H9 (cell line): ENCODE measurements at regions not wholly inside any gene's neighbourhood (a gene's known extent, or its start where the extent isn't known, plus 50 kb on each side); places are given as distances from the start of the nearest gene placed in this dataset.

ENCODE experiments used
- DNase-seq: peaks from one replicate; pipeline ENCODE4 v3.0.0-alpha.2; 2017
- H2AFZ ChIP-seq: one replicate; pipeline ENCODE4 v1.6.1; 2013; ENCODE audit warnings: mild to moderate bottlenecking, low read length, control low read depth, moderate library complexity
- H2AK5ac ChIP-seq: 2 replicates; pipeline ENCODE4 v1.6.1; 2013; ENCODE audit warnings: low read length, control low read depth, mixed read lengths; ENCODE audit not compliant: insufficient read length
- H2BK120ac ChIP-seq: one replicate; pipeline ENCODE4 v1.6.1; 2013; ENCODE audit warnings: low read depth, mild to moderate bottlenecking, low read length, control low read depth, inconsistent platforms; ENCODE audit not compliant: poor library complexity, severe bottlenecking
- H2BK12ac ChIP-seq: 2 replicates; pipeline ENCODE4 v1.6.1; 2013; ENCODE audit warnings: low read length, control low read depth, mixed read lengths, low read depth; ENCODE audit not compliant: insufficient read length
- H2BK15ac ChIP-seq: 2 replicates; pipeline ENCODE4 v1.6.1; 2013; ENCODE audit warnings: low read depth, low read length, control low read depth
- H2BK20ac ChIP-seq: one replicate; pipeline ENCODE4 v1.6.1; 2013; ENCODE audit warnings: low read depth, mild to moderate bottlenecking, low read length, control low read depth, inconsistent platforms; ENCODE audit not compliant: poor library complexity, severe bottlenecking
- H2BK5ac ChIP-seq: 2 replicates; pipeline ENCODE4 v1.6.1; 2013; ENCODE audit warnings: low read length, control low read depth, mixed read lengths; ENCODE audit not compliant: insufficient read length
- H3K14ac ChIP-seq: 2 replicates; pipeline ENCODE4 v1.6.1; 2013; ENCODE audit warnings: low read length, control low read depth; ENCODE audit not compliant: insufficient read depth
- H3K18ac ChIP-seq: 2 replicates; pipeline ENCODE4 v1.6.1; 2013; ENCODE audit warnings: low read depth, mild to moderate bottlenecking, mixed read lengths, low read length, control low read depth; ENCODE audit not compliant: insufficient read length
- H3K23ac ChIP-seq: 2 replicates; pipeline ENCODE4 v1.6.1; 2013; ENCODE audit warnings: low read length, control low read depth, mixed read lengths, low read depth; ENCODE audit not compliant: insufficient read length
- H3K23me2 ChIP-seq: 2 replicates; pipeline ENCODE4 v1.6.1; 2013; ENCODE audit warnings: low read depth, mild to moderate bottlenecking, mixed read lengths, low read length, control low read depth; ENCODE audit not compliant: insufficient read length, poor library complexity, severe bottlenecking
- H3K27ac ChIP-seq: 2 replicates; pipeline ENCODE4 v1.5.1; 2013; ENCODE audit warnings: low read length, control low read depth, mixed read lengths, low read depth; ENCODE audit not compliant: insufficient read length
- H3K27me3 ChIP-seq: 2 replicates; pipeline ENCODE4 v1.6.1; 2013; ENCODE audit warnings: low read length, control low read depth, inconsistent platforms; ENCODE audit not compliant: insufficient read depth
- H3K4ac ChIP-seq: 2 replicates; pipeline ENCODE4 v1.6.1; 2013; ENCODE audit warnings: low read depth, mild to moderate bottlenecking, control low read depth, inconsistent platforms, low read length, moderate library complexity
- H3K4me1 ChIP-seq: 2 replicates; pipeline ENCODE4 v1.6.1; 2013; ENCODE audit warnings: low read length, control low read depth, inconsistent platforms; ENCODE audit not compliant: insufficient read depth
- H3K4me2 ChIP-seq: 2 replicates; pipeline ENCODE4 v1.6.1; 2013; ENCODE audit warnings: low read length, control low read depth, mixed read lengths; ENCODE audit not compliant: insufficient read length, insufficient read depth
- H3K56ac ChIP-seq: 2 replicates; pipeline ENCODE4 v1.6.1; 2013; ENCODE audit warnings: low read depth, mild to moderate bottlenecking, mixed read lengths, low read length, control low read depth; ENCODE audit not compliant: insufficient read length
- H3K79me1 ChIP-seq: 2 replicates; pipeline ENCODE4 v1.6.1; 2013; ENCODE audit warnings: low read depth, mild to moderate bottlenecking, moderate library complexity, low read length, control low read depth, inconsistent platforms; ENCODE audit not compliant: insufficient read depth, poor library complexity, severe bottlenecking
- H3K79me2 ChIP-seq: 2 replicates; pipeline ENCODE4 v1.6.1; 2013; ENCODE audit warnings: low read length, control low read depth, inconsistent platforms; ENCODE audit not compliant: insufficient read depth
- H3K9ac ChIP-seq: 2 replicates; pipeline ENCODE4 v1.6.1; 2013; ENCODE audit warnings: low read length, control low read depth, mixed read lengths; ENCODE audit not compliant: insufficient read length; ENCODE audit errors: extremely low read depth
- H3K9me3 ChIP-seq: one replicate; pipeline ENCODE4 v1.6.1; 2013; ENCODE audit warnings: low read depth, low read length, inconsistent platforms; ENCODE audit not compliant: control insufficient read depth
- H3T11ph ChIP-seq: one replicate; pipeline ENCODE4 v1.6.1; 2013; ENCODE audit warnings: mild to moderate bottlenecking, low read length, control low read depth, inconsistent platforms
- H4K20me1 ChIP-seq: one replicate; pipeline ENCODE4 v1.6.1; 2013; ENCODE audit not compliant: control insufficient read depth, insufficient read length, insufficient read depth
- H4K5ac ChIP-seq: 2 replicates; pipeline ENCODE4 v1.6.1; 2013; ENCODE audit warnings: low read depth, mild to moderate bottlenecking, mixed read lengths, low read length, control low read depth; ENCODE audit not compliant: insufficient read length
- H4K8ac ChIP-seq: replicated peaks from 2 replicates; pipeline ENCODE4 v1.6.1; 2013; ENCODE audit warnings: low read length, control low read depth, mixed read lengths, low read depth; ENCODE audit not compliant: insufficient read length
- H4K91ac ChIP-seq: 2 replicates; pipeline ENCODE4 v1.6.1; 2013; ENCODE audit warnings: low read depth, mild to moderate bottlenecking, moderate library complexity, mixed read lengths, low read length, control low read depth; ENCODE audit not compliant: insufficient read length
- H3K27ac Mint-ChIP-seq, 3 experiments: 2 replicates in 2 of 3; 3 replicates in 1 of 3; pipeline ENCODE4 v1.8.0; 2020 to 2021; ENCODE audit warnings: mixed read lengths in 3 of 3, mild to moderate bottlenecking in 1 of 3, moderate library complexity in 1 of 3
- H3K27me3 Mint-ChIP-seq: 2 replicates; pipeline ENCODE4 v1.8.0; 2021; ENCODE audit warnings: low read depth, mild to moderate bottlenecking, moderate library complexity, mixed read lengths
- H3K36me3 Mint-ChIP-seq, 3 experiments: 2 replicates in 2 of 3; 3 replicates in 1 of 3; pipeline ENCODE4 v1.8.0; 2020 to 2021; ENCODE audit warnings: low read depth in 3 of 3, mixed read lengths in 3 of 3; ENCODE audit not compliant: insufficient read depth in 1 of 3
- H3K4me1 Mint-ChIP-seq, 2 experiments: 2 replicates each; pipeline ENCODE4 v1.8.0; 2020; ENCODE audit warnings: mixed read lengths in 2 of 2
- H3K4me3 Mint-ChIP-seq, 2 experiments: 2 replicates in 1 of 2; 3 replicates in 1 of 2; pipeline ENCODE4 v1.8.0; 2020 to 2021; ENCODE audit warnings: mild to moderate bottlenecking in 2 of 2, mixed read lengths in 2 of 2, moderate library complexity in 1 of 2
- H3K9me3 Mint-ChIP-seq, 2 experiments: 2 replicates in 1 of 2; 3 replicates in 1 of 2; pipeline ENCODE4 v1.8.0; 2020; ENCODE audit warnings: mild to moderate bottlenecking in 2 of 2, mixed read lengths in 2 of 2, moderate library complexity in 1 of 2
- CTCF ChIP-seq: fragments of 200-600 bp; sonication (generic); conservative IDR thresholded peaks from 3 replicates; pipeline ENCODE4 v1.8.0; 2021; ENCODE audit warnings: antibody characterized with exemption, mild to moderate bottlenecking
- WGBS: extraction: QIAGEN DNeasy Blood & Tissue Kit; methylation state at CpG from one replicate; pipeline ENCODE4 v1.1.7; 2013; ENCODE audit warnings: missing lambda C conversion rate, low lambda C conversion rate, mixed read lengths; ENCODE audit not compliant: insufficient read length; ENCODE audit errors: extremely low coverage; 5-methylcytosine and 5-hydroxymethylcytosine counted together

DNA sequence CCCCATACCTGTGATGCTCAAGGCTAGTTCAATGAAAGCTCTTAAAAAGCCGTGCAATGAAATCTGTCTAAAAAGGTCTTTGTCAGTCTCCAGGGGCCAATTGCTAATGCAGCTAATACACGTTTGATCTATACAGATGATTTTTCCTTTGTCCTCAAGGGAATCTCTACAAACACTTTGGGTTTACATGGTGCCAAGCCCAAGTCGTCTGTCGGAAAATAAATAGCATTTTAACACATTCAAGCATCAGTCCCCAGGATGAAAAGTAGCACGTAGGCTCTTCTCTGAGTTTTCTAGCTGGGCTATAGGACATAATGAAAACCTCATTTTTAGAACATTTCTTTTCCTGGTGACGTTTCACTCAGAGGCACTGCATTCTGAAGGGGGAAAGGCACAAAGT, 477.4 kb upstream of the WWC1 start:
- Histone ChIP-seq H3K56ac (no peak overlapping the region), H3K27me3 (no peaks in the 10 kb centered on the region), H2BK120ac (no peak overlapping the region), H3K4me2 (no peak overlapping the region), H4K8ac (no peak overlapping the region), H2AK5ac (no peak overlapping the region), H3K4ac (no peak overlapping the region), H4K91ac (no peak overlapping the region), H4K20me1 (no peaks in the 10 kb centered on the region), H3K79me2 (no peaks in the 10 kb centered on the region), H3K18ac (no peak overlapping the region), H3K23me2 (no peaks in the 10 kb centered on the region), H4K5ac (no peak overlapping the region), H2BK12ac (no peak overlapping the region), H2AFZ (no peak overlapping the region), H3K27ac (no peak overlapping the region), H3K9me3 (no peaks in the 10 kb centered on the region), H3K9ac (no peak overlapping the region), H3K14ac (no peak overlapping the region), H2BK20ac (no peak overlapping the region), H3K4me1 (0 out of 2 replicates have a peak, but pooled peaks cover 2% of the 10 kb centered on the region), H2BK5ac (no peak overlapping the region), H3K79me1 (no peaks in the 10 kb centered on the region), H3T11ph (no peak overlapping the region), H3K23ac (no peak overlapping the region), H2BK15ac (no peak overlapping the region)
- Mint-ChIP-seq H3K27me3 (no peaks in the 10 kb centered on the region), H3K9me3 (no peaks in the 10 kb centered on the region), H3K4me3 (no peak overlapping the region), H3K36me3 (no peaks in the 10 kb centered on the region), H3K4me1 (peaks cover 18 to 25% of the 10 kb centered on the region in 2 experiments), H3K27ac (no peak overlapping the region)
- no CpG with 5 or more reads among the region's 6 CpGs for WGBS
- TF ChIP-seq CTCF: no peak
- DNase-seq: no peak
